ENCODE measurements at regions not wholly inside any gene's neighbourhood (a gene's known extent, or its start where the extent isn't known, plus 50 kb on each side); places are given as distances from the start of the nearest gene placed in this dataset.
A peak's percentile ranks its signal among the peaks of the same experiment; 100 is the strongest.

DNA sequence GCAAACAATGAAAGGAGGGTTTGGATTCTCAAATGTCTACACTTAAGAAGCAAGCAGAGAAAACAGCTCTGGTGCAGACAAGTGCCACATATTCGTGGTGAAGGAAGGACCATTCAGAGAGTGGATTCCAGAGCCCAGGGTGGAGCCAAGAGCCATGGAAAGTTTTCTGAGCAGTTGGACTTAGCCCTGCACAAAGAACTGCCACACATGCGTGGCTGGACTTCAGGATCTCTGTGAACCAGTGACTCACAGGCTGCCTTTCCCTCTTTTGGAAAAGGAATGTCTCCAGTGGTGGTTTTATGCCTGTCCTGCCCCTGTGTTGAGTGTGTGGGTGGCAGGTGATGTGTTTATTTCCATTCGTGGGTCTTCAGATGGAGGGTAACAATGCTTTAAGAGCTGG, 489.5 kb downstream of the CDH26 start:
- H2AFZ ChIP-seq (ENCODE audit: low read depth): no peak overlapping the region
- H4K20me1 ChIP-seq (ENCODE audit: insufficient read depth): no peaks in the 10 kb centered on the region
- WGBS (ENCODE audit: low lambda C conversion rate): 2% methylated on average over 3 of the region's 3 CpGs
- no peaks in the 10 kb centered on the region for H3K79me2 ChIP-seq (ENCODE audit: insufficient read depth)
- H3K4me2 ChIP-seq: no peak overlapping the region
- H3K9me3 ChIP-seq: no peaks in the 10 kb centered on the region
- no peaks in the 10 kb centered on the region for H3K9me2 ChIP-seq
- H3K36me3 ChIP-seq (replicated peaks in 1 of 2; ENCODE audit: control insufficient read depth in 1 of 2, insufficient read depth in 2 of 2, low read length in 1 of 2): no peaks in the 10 kb centered on the region
- H3K4me3 ChIP-seq (ENCODE audit: low read depth in 2 of 2, low read length in 1 of 2): no peak overlapping the region
- H3K9ac ChIP-seq: no peak overlapping the region
- no peak overlapping the region for H3K27ac ChIP-seq (ENCODE audit: low read depth in 2 of 2, low read length in 1 of 2)
- CTCF ChIA-PET: interaction anchor here (1.2 kb wide), 1 partner anchor 12 kb away, joined by 3 read pairs; no protein-coding TSS in a partner anchor
- H3F3A ChIP-seq (replicated peaks; ENCODE audit: insufficient read depth): no peaks in the 10 kb centered on the region
- TF ChIP-seq MEF2A (IDR thresholded peaks at IDR 0.05; ENCODE audit: borderline replicate concordance, low read depth): no peak
- TF ChIP-seq TCF12 (IDR thresholded peaks at IDR 0.05): no peak
- H3K27me3 ChIP-seq (ENCODE audit: insufficient read depth): no peaks in the 10 kb centered on the region
- no peaks in the 10 kb centered on the region for H3K4me1 ChIP-seq (ENCODE audit: control insufficient read depth in 1 of 2, insufficient read depth in 2 of 2, low read depth in 1 of 2, low read length in 1 of 2)
- no peak for DNase-seq
- POLR2A ChIA-PET: no interaction called here

DNA sequence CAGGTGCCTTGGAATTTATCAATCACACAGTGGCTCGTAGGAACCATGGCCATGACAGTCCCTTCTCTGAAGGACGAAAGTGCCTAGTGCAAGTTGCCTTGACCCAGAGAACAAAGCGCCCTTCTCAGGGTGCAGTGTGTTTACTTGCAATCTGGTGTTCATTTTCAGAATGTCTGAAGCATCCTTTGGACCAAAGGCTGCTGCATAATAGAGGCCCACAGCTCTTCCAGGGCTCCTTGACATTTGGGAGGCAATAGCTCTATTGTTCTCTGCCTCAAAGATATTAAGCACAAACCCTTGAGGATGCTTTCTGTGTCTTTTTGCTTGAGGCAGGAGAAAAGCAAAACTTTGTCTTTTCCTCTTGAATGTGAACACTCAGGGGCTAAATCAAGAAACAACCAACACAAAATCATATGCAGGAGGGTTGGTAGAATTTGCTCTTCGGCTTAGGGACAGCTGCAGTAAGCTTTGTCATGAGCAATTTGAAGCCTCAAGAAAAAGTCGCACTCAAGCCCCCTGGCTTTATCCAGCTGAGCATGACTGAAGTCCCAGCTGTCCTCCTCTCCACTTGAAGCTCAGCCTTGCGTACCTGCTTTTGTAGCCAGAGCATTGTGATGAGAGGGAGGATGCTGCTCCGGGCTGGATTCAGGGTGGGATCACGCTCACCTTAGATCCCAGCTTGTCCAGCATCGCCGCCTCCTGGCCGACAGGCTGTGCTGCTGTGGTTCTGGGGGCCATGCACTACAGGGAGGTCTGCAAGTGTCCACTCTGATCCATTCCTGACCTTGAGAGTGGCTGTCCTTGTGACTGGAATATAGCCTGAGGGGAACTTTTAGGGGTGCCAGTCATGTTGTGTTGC, 495.4 kb downstream of the CDH26 start:
- no peaks in the 10 kb centered on the region for H3K79me2 ChIP-seq (ENCODE audit: insufficient read depth)
- no peak overlapping the region for H3K4me2 ChIP-seq
- CTCF ChIA-PET: interaction anchor here (1.0 to 5.4 kb wide), 5 partner anchors 230 to 396 kb away, joined by 3 to 34 read pairs (median 6); no protein-coding TSS in a partner anchor
- H3K27me3 ChIP-seq (ENCODE audit: insufficient read depth): no peaks in the 10 kb centered on the region
- no peaks in the 10 kb centered on the region for H3F3A ChIP-seq (replicated peaks; ENCODE audit: insufficient read depth)
- no peaks in the 10 kb centered on the region for H4K20me1 ChIP-seq (ENCODE audit: insufficient read depth)
- WGBS (ENCODE audit: low lambda C conversion rate): 25% methylated on average over 6 of the region's 11 CpGs
- H3K4me1 ChIP-seq (ENCODE audit: control insufficient read depth in 1 of 2, insufficient read depth in 2 of 2, low read depth in 1 of 2, low read length in 1 of 2): no peaks in the 10 kb centered on the region
- no peak overlapping the region for H3K4me3 ChIP-seq (ENCODE audit: low read depth in 2 of 2, low read length in 1 of 2)
- no peak overlapping the region for H3K27ac ChIP-seq (ENCODE audit: low read depth in 2 of 2, low read length in 1 of 2)
- DNase-seq: peak; percentile 52
- POLR2A ChIA-PET: no interaction called here
- TF ChIP-seq, protein P1, sequence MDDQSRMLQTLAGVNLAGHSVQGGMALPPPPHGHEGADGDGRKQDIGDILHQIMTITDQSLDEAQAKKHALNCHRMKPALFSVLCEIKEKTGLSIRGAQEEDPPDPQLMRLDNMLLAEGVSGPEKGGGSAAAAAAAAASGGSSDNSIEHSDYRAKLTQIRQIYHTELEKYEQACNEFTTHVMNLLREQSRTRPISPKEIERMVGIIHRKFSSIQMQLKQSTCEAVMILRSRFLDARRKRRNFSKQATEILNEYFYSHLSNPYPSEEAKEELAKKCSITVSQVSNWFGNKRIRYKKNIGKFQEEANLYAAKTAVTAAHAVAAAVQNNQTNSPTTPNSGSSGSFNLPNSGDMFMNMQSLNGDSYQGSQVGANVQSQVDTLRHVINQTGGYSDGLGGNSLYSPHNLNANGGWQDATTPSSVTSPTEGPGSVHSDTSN (IDR thresholded peaks at IDR 0.05): no peak
- peak; percentile 38; the same call in 1 of the 2 replicates for TF ChIP-seq SMC3 (IDR thresholded peaks at IDR 0.05; ENCODE audit: low read depth, low read length)
- no peak for TF ChIP-seq FOXJ3 (CRISPR knock-in tag; IDR thresholded peaks at IDR 0.05)
- TF ChIP-seq TCF12 (IDR thresholded peaks at IDR 0.05): no peak
- no peak for TF ChIP-seq EP300 (IDR thresholded peaks at IDR 0.05; ENCODE audit: borderline replicate concordance in 1 of 2, low read depth in 1 of 2, low read length in 1 of 2)
- TF ChIP-seq, protein P2, sequence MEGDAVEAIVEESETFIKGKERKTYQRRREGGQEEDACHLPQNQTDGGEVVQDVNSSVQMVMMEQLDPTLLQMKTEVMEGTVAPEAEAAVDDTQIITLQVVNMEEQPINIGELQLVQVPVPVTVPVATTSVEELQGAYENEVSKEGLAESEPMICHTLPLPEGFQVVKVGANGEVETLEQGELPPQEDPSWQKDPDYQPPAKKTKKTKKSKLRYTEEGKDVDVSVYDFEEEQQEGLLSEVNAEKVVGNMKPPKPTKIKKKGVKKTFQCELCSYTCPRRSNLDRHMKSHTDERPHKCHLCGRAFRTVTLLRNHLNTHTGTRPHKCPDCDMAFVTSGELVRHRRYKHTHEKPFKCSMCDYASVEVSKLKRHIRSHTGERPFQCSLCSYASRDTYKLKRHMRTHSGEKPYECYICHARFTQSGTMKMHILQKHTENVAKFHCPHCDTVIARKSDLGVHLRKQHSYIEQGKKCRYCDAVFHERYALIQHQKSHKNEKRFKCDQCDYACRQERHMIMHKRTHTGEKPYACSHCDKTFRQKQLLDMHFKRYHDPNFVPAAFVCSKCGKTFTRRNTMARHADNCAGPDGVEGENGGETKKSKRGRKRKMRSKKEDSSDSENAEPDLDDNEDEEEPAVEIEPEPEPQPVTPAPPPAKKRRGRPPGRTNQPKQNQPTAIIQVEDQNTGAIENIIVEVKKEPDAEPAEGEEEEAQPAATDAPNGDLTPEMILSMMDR (IDR thresholded peaks at IDR 0.05): no peak
- TF ChIP-seq ELF1 (IDR thresholded peaks at IDR 0.05): no peak
- peak; percentile 58 for TF ChIP-seq RAD21 (IDR thresholded peaks at IDR 0.05; ENCODE audit: low read length)
- no peak for TF ChIP-seq ZBTB33 (IDR thresholded peaks at IDR 0.05; ENCODE audit: borderline replicate concordance, low read depth)
- TF ChIP-seq USF1 (IDR thresholded peaks at IDR 0.05; ENCODE audit: borderline replicate concordance, low read depth): no peak
- no peak for TF ChIP-seq JUND (IDR thresholded peaks at IDR 0.05)
- no peaks in the 10 kb centered on the region for H3K9me3 ChIP-seq
- H3K36me3 ChIP-seq (replicated peaks in 1 of 2; ENCODE audit: control insufficient read depth in 1 of 2, insufficient read depth in 2 of 2, low read length in 1 of 2): no peaks in the 10 kb centered on the region
- no peak overlapping the region for H2AFZ ChIP-seq (ENCODE audit: low read depth)
- no peaks in the 10 kb centered on the region for H3K9me2 ChIP-seq
- H3K9ac ChIP-seq: no peak overlapping the region

Data from SK-N-SH (cell line).